Trophoblast cell (in vitro differentiated cells and primary cell): ENCODE measurements at regions not wholly inside any gene's neighbourhood (a gene's known extent, or its start where the extent isn't known, plus 50 kb on each side); places are given as distances from the start of the nearest gene placed in this dataset.

Experiments
- DNase-seq, 2 donors: peaks; one replicate each; pipeline ENCODE4 v3.0.0-alpha.2; 2016
- H2AFZ ChIP-seq: 2 replicates; pipeline ENCODE4 v1.6.1; 2013; ENCODE audit warnings: low read length, moderate library complexity, mild to moderate bottlenecking; ENCODE audit not compliant: insufficient read depth, poor library complexity
- H2AK5ac ChIP-seq: 2 replicates; pipeline ENCODE4 v1.6.1; 2013; ENCODE audit warnings: mild to moderate bottlenecking, low read length
- H2BK120ac ChIP-seq: 2 replicates; pipeline ENCODE4 v1.6.1; 2013; ENCODE audit warnings: low read length, mild to moderate bottlenecking, moderate library complexity; ENCODE audit not compliant: insufficient read depth, poor library complexity
- H2BK12ac ChIP-seq: 2 replicates; pipeline ENCODE4 v1.6.1; 2013; ENCODE audit warnings: mild to moderate bottlenecking, low read length, moderate library complexity
- H2BK5ac ChIP-seq: 2 replicates; pipeline ENCODE4 v1.6.1; 2013; ENCODE audit warnings: low read length, low read depth, moderate library complexity, mild to moderate bottlenecking; ENCODE audit not compliant: poor library complexity
- H3K14ac ChIP-seq: 2 replicates; pipeline ENCODE4 v1.6.1; 2013; ENCODE audit warnings: mild to moderate bottlenecking, low read length
- H3K18ac ChIP-seq: 2 replicates; pipeline ENCODE4 v1.6.1; 2013; ENCODE audit warnings: mild to moderate bottlenecking, low read length
- H3K23ac ChIP-seq: 2 replicates; pipeline ENCODE4 v1.6.1; 2013; ENCODE audit warnings: low read length
- H3K27ac ChIP-seq: 2 replicates; pipeline ENCODE4 v1.5.1; 2013; ENCODE audit warnings: low read depth, mild to moderate bottlenecking, inconsistent platforms, low read length, moderate library complexity
- H3K27me3 ChIP-seq: 2 replicates; pipeline ENCODE4 v1.6.1; 2013; ENCODE audit warnings: inconsistent platforms, mild to moderate bottlenecking, low read length, moderate library complexity; ENCODE audit not compliant: insufficient read depth
- H3K36me3 ChIP-seq, 2 experiments: 1 replicate in 1 of 2; 2 replicates in 1 of 2; pipeline ENCODE4 v1.6.1; 2013; ENCODE audit warnings: low read length in 2 of 2, mild to moderate bottlenecking in 2 of 2, moderate library complexity in 1 of 2; ENCODE audit not compliant: insufficient read depth in 2 of 2, control insufficient read depth in 1 of 2
- H3K4ac ChIP-seq: 2 replicates; pipeline ENCODE4 v1.6.1; 2013; ENCODE audit warnings: low read depth, mild to moderate bottlenecking, low read length, moderate library complexity
- H3K4me1 ChIP-seq, 2 experiments: 1 replicate in 1 of 2; 2 replicates in 1 of 2; pipeline ENCODE4 v1.6.1; 2013; ENCODE audit warnings: low read length in 2 of 2, mild to moderate bottlenecking in 2 of 2, moderate library complexity in 1 of 2; ENCODE audit not compliant: insufficient read depth in 2 of 2, control insufficient read depth in 1 of 2
- H3K4me2 ChIP-seq: 2 replicates; pipeline ENCODE4 v1.6.1; 2013; ENCODE audit warnings: inconsistent platforms, mild to moderate bottlenecking, low read length, moderate library complexity
- H3K4me3 ChIP-seq: 2 replicates; pipeline ENCODE4 v1.5.1; 2013; ENCODE audit warnings: mild to moderate bottlenecking, low read depth, low read length, inconsistent platforms
- H3K79me1 ChIP-seq: one replicate; pipeline ENCODE4 v1.6.1; 2013; ENCODE audit warnings: low read length
- H3K79me2 ChIP-seq: 2 replicates; pipeline ENCODE4 v1.6.1; 2013; ENCODE audit warnings: low read length, mild to moderate bottlenecking; ENCODE audit not compliant: control insufficient read depth, insufficient read depth, poor library complexity
- H3K9ac ChIP-seq: 2 replicates; pipeline ENCODE4 v1.6.1; 2013; ENCODE audit warnings: mild to moderate bottlenecking, low read length
- H3K9me3 ChIP-seq: 2 replicates; pipeline ENCODE4 v1.6.1; 2013; ENCODE audit warnings: low read depth, mild to moderate bottlenecking, control low read depth, inconsistent platforms, low read length; ENCODE audit not compliant: insufficient read depth
- H4K12ac ChIP-seq: 2 replicates; pipeline ENCODE4 v1.6.1; 2013; ENCODE audit warnings: low read depth, mild to moderate bottlenecking, low read length, moderate library complexity
- H4K8ac ChIP-seq: 2 replicates; pipeline ENCODE4 v1.6.1; 2013; ENCODE audit warnings: low read depth, mild to moderate bottlenecking, low read length, moderate library complexity
- H4K91ac ChIP-seq: one replicate; pipeline ENCODE4 v1.6.1; 2013; ENCODE audit warnings: low read depth, mild to moderate bottlenecking, low read length, moderate library complexity
- WGBS: extraction: QIAGEN DNeasy Blood & Tissue Kit; methylation state at CpG from one replicate; pipeline ENCODE4 v1.1.7; 2013; ENCODE audit warnings: missing lambda C conversion rate; ENCODE audit not compliant: insufficient read length, insufficient coverage; ENCODE audit errors: extremely low coverage; 5-methylcytosine and 5-hydroxymethylcytosine counted together

DNA sequence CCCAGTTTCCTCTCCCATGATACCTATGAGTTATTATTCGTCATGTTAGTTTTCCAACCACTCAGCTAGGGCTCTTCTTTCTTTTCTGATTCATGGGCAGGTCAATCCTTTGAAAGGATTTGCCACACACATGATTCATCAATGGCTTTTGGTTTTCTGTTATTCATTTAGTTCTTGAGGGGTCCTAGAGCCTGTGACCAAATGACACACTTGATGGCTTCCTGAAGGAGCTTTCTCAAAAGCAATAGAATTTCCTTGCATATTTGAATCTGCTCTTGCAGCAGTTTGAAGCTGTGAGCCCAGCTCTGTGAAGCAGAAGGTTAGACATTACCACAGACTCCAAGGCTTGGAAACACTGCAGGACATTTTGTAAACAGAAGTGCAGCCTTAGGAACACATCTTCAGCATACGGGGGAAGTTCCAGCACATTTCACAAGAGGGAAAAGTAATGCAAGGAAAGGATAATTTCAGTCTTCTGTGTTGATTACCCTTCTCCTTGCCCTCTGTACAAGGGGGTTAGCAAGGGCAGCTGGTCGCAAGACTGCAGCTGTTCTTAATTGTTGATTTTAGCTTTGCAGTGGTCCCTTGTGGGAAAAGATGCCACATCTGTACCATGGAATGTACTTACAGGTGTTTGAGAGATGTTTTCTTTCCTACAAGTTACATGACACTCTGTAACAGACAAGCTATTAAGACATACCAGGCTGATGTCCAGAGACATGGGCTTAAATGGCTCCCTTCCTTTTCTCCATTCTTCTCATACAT is 338.6 kb downstream of the KCNRG start:
- H3K27me3 ChIP-seq: no peaks in the 10 kb centered on the region
- no peak overlapping the region for H3K27ac ChIP-seq
- H2BK120ac ChIP-seq: no peak overlapping the region
- H3K23ac ChIP-seq: no peak overlapping the region
- no peak overlapping the region for H4K8ac ChIP-seq
- no peak overlapping the region for H2BK5ac ChIP-seq
- no peak overlapping the region for H4K91ac ChIP-seq
- DNase-seq: no peak
- no peak overlapping the region for H2AFZ ChIP-seq
- no peak overlapping the region for H3K9ac ChIP-seq
- no peak overlapping the region for H2BK12ac ChIP-seq
- H3K18ac ChIP-seq: no peak overlapping the region
- no peak overlapping the region for H3K4me2 ChIP-seq
- H3K9me3 ChIP-seq: no peaks in the 10 kb centered on the region
- no peaks in the 10 kb centered on the region for H3K36me3 ChIP-seq
- H3K79me2 ChIP-seq: no peaks in the 10 kb centered on the region
- H3K14ac ChIP-seq: no peak overlapping the region
- H4K12ac ChIP-seq: no peak overlapping the region
- H2AK5ac ChIP-seq: no peak overlapping the region
- H3K4ac ChIP-seq: no peak overlapping the region
- WGBS: no CpG with 5 or more reads among the region's 3 CpGs
- peaks cover 3 to 5% of the 10 kb centered on the region in 2 experiments for H3K4me1 ChIP-seq
- H3K4me3 ChIP-seq: no peak overlapping the region
- H3K79me1 ChIP-seq: no peaks in the 10 kb centered on the region

DNA sequence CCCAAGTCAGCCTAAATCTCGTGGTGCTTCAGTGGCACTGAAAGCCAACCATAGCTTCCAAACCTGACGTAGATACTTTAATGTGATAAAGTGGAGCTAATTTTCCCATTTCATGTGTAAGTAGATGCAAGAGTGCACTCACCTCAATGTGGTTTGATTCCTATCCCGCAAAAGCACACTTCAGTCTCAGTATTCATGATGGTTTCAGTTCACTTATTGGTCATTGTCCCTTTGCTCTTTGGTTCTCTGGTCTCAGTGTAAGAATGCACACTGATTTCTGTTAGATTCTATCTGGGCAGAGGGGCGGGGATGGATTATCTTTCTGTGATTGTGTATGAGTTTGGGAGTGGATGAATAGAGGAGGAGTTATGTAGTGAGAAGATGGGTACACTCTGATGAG is 340.6 kb downstream of the KCNRG start:
- H3K14ac ChIP-seq: no peak overlapping the region
- no peaks in the 10 kb centered on the region for H3K27me3 ChIP-seq
- H3K36me3 ChIP-seq: no peaks in the 10 kb centered on the region
- no peaks in the 10 kb centered on the region for H3K79me2 ChIP-seq
- no peak overlapping the region for H4K8ac ChIP-seq
- no peak for DNase-seq
- no peak overlapping the region for H4K12ac ChIP-seq
- no peaks in the 10 kb centered on the region for H3K79me1 ChIP-seq
- no CpG with 5 or more reads among the region's 4 CpGs for WGBS
- H3K4ac ChIP-seq: no peak overlapping the region
- no peak overlapping the region for H3K4me3 ChIP-seq
- H3K27ac ChIP-seq: no peak overlapping the region
- no peak overlapping the region for H3K23ac ChIP-seq
- H3K9ac ChIP-seq: no peak overlapping the region
- no peak overlapping the region for H3K18ac ChIP-seq
- no peak overlapping the region for H2BK12ac ChIP-seq
- H4K91ac ChIP-seq: no peak overlapping the region
- no peak overlapping the region for H2BK5ac ChIP-seq
- H2AFZ ChIP-seq: no peak overlapping the region
- no peak overlapping the region for H2BK120ac ChIP-seq
- peaks cover 3 to 5% of the 10 kb centered on the region in 2 experiments for H3K4me1 ChIP-seq
- no peaks in the 10 kb centered on the region for H3K9me3 ChIP-seq
- H2AK5ac ChIP-seq: no peak overlapping the region
- no peak overlapping the region for H3K4me2 ChIP-seq

DNA sequence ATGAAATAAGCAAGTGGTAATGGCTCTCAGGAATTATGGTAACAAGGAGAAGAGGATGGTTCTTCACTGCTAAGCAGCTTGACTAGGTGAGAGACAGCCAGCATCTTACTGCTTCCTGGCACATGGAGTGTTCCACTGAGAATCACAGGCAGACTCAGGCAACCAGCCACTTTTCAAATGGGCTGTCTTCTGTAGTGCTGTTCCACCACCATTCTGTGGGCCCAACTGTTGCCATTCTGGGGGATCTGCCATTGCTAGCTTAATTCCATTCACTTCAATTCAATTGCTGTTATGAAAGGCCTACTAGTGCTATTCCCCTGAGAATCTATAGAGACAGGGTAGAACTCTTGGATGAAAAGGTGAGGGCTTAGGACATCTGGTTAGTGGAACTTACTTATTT is 341.9 kb downstream of the KCNRG start:
- H3K14ac ChIP-seq: no peak overlapping the region
- H3K27me3 ChIP-seq: no peaks in the 10 kb centered on the region
- no peak overlapping the region for H4K91ac ChIP-seq
- no peak overlapping the region for H4K8ac ChIP-seq
- H3K36me3 ChIP-seq: no peaks in the 10 kb centered on the region
- H2BK120ac ChIP-seq: no peak overlapping the region
- H3K79me1 ChIP-seq: no peaks in the 10 kb centered on the region
- H2AK5ac ChIP-seq: no peak overlapping the region
- peaks cover 3 to 5% of the 10 kb centered on the region in 2 experiments for H3K4me1 ChIP-seq
- H3K18ac ChIP-seq: no peak overlapping the region
- no peak overlapping the region for H3K4ac ChIP-seq
- H3K23ac ChIP-seq: no peak overlapping the region
- H3K27ac ChIP-seq: no peak overlapping the region
- H3K79me2 ChIP-seq: no peaks in the 10 kb centered on the region
- no peak overlapping the region for H2BK12ac ChIP-seq
- H3K4me2 ChIP-seq: no peak overlapping the region
- no peak overlapping the region for H4K12ac ChIP-seq
- H2AFZ ChIP-seq: no peak overlapping the region
- no peak overlapping the region for H3K4me3 ChIP-seq
- H3K9ac ChIP-seq: no peak overlapping the region
- H2BK5ac ChIP-seq: no peak overlapping the region
- H3K9me3 ChIP-seq: no peaks in the 10 kb centered on the region
- DNase-seq: no peak

DNA sequence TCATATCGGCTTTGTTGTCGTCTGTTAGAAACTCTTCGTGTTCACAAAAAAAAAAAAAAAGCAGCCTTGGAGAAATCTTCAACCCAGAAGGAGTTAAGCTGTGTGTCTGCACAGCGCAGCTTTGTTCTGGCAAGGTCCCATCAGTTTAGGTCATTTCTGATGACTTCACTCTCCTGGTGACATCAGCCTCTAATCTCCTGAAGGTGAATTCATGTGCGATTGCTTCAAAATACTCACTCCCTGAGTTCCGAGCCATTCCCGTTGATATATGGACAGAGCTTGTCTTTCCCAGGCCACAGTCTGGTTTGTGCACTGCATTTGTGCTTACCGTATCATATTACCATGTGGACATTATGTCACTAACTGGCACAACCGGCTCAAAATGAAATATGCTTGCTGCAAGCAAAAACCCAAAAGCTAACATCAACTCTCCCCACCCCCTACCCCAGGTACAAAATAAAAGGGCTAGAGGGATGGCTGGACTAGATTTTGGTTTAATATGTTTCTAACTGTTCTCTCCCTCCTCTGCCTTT is 342.4 kb downstream of the KCNRG start:
- H2BK5ac ChIP-seq: no peak overlapping the region
- H3K4me1 ChIP-seq: peaks cover 3 to 5% of the 10 kb centered on the region in 2 experiments
- no peak overlapping the region for H3K18ac ChIP-seq
- no peak overlapping the region for H3K23ac ChIP-seq
- no peak overlapping the region for H4K12ac ChIP-seq
- H3K9ac ChIP-seq: no peak overlapping the region
- H3K79me2 ChIP-seq: no peaks in the 10 kb centered on the region
- no peak overlapping the region for H4K8ac ChIP-seq
- WGBS: no CpG with 5 or more reads among the region's 9 CpGs
- no peak overlapping the region for H2BK12ac ChIP-seq
- no peaks in the 10 kb centered on the region for H3K27me3 ChIP-seq
- no peak overlapping the region for H3K14ac ChIP-seq
- H3K36me3 ChIP-seq: no peaks in the 10 kb centered on the region
- no peak overlapping the region for H2AK5ac ChIP-seq
- no peak overlapping the region for H2BK120ac ChIP-seq
- no peak overlapping the region for H3K4ac ChIP-seq
- peak overlapping the region; percentile 22 for H3K4me2 ChIP-seq
- H3K9me3 ChIP-seq: no peaks in the 10 kb centered on the region
- no peak overlapping the region for H3K27ac ChIP-seq
- no peak overlapping the region for H3K4me3 ChIP-seq
- H4K91ac ChIP-seq: no peak overlapping the region
- H3K79me1 ChIP-seq: no peaks in the 10 kb centered on the region
- peak; percentile 78 to 79 for DNase-seq
- H2AFZ ChIP-seq: no peak overlapping the region
